SK-N-MC (cell line): ENCODE measurements at regions not wholly inside any gene's neighbourhood (a gene's known extent, or its start where the extent isn't known, plus 50 kb on each side); places are given as distances from the start of the nearest gene placed in this dataset.

Experiments used
- EZH2 ChIP-seq: fragments of 200-600 bp; sonication (generic); IDR thresholded peaks from one replicate; pipeline ENCODE4 v1.6.1; 2017; ENCODE audit warnings: antibody characterized with exemption
- POLR2AphosphoS5 ChIP-seq: IDR thresholded peaks from 2 replicates; pipeline ENCODE4 v1.6.1; 2012; ENCODE audit warnings: mild to moderate bottlenecking, low read depth, low read length, borderline replicate concordance

- TF ChIP-seq POLR2AphosphoS5 (no peak), EZH2 (no peak)
Observed at GRCh38 chr3:80252113-80252512, 484.3 kb upstream of the ROBO1 start.
